ENCODE measurements at regions not wholly inside any gene's neighbourhood (a gene's known extent, or its start where the extent isn't known, plus 50 kb on each side); places are given as distances from the start of the nearest gene placed in this dataset.

DNA sequence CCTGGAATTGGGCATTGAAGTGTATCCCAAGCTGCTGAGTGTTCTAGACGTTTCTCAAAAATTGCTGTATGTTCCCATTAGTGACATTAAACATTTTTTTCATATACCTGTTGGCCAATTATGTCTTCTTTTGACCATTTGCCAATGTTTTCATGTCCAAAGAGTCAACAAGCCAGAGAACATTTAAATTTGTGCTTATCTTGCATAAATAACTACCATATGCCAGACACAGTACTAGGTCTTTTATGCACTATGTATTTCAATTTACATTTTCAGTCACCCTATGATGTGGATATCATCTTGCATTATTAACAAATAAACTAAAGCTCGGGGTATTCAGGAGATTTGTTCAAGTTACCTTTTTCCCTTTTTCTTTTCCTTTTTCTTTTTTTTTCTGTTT is 632.9 kb upstream of the C16orf82 start (continued):
- TF ChIP-seq, protein P1, sequence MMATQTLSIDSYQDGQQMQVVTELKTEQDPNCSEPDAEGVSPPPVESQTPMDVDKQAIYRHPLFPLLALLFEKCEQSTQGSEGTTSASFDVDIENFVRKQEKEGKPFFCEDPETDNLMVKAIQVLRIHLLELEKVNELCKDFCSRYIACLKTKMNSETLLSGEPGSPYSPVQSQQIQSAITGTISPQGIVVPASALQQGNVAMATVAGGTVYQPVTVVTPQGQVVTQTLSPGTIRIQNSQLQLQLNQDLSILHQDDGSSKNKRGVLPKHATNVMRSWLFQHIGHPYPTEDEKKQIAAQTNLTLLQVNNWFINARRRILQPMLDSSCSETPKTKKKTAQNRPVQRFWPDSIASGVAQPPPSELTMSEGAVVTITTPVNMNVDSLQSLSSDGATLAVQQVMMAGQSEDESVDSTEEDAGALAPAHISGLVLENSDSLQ (IDR thresholded peaks at IDR 0.05) = no peak
- TF ChIP-seq YY1 (IDR thresholded peaks at IDR 0.05; ENCODE audit: low read depth, low read length) (no peak), MLLT1 (IDR thresholded peaks at IDR 0.05) (no peak), CEBPB (IDR thresholded peaks at IDR 0.05; ENCODE audit: borderline replicate concordance in 1 of 2, low read depth in 2 of 2, low read length in 2 of 2) (no peak)

DNA sequence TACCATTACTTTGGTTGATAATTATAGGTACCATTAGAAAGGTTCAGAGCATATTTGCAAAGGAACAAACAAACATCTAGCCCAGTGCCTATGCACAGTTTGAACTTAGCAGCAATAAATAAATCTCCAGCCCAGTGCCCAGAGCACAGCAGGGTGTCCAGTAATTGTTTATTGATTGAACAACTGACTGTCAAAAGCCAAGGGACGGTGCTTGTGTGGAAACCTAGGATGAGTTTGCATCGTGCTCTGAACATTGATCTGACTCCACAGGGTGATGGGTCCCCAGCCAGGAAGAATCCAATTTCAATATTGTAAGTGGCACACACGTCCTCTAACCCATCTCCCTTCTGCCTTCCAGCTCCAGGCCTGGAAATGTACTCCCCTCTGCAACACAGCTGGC is 625.5 kb upstream of the C16orf82 start:
- FAIRE-seq (no peak), ATAC-seq (no peak), DNase-seq (ENCODE audit: low read depth, low spot score) (no peak)
- ChIA-PET POLR2A (no interaction called here), RAD21 (ENCODE audit: unreplicated experiment) (no interaction called here), CTCF (no interaction called here), SMC1A (ENCODE audit: uncharacterized antibody, unreplicated experiment) (no interaction called here)
- 0% methylated on average over 3 of the region's 3 CpGs for WGBS (ENCODE audit: insufficient coverage, insufficient replicate concordance, low lambda C conversion rate, missing lambda C conversion rate)
- Histone ChIP-seq H3K79me2 (ENCODE audit: control insufficient read depth, insufficient read depth, low read length) (no peaks in the 10 kb centered on the region), H3K4me1 (ENCODE audit: control insufficient read depth, insufficient read depth, low read length) (no peaks in the 10 kb centered on the region), H3K27me3 (replicated peaks in 1 of 2; ENCODE audit: control insufficient read depth in 2 of 2, insufficient read depth in 2 of 2, low read length in 1 of 2) (no peaks in the 10 kb centered on the region), H3K36me3 (ENCODE audit: control insufficient read depth in 2 of 2, insufficient read depth in 2 of 2, low read length in 1 of 2) (no peaks in the 10 kb centered on the region), H3K4me2 (ENCODE audit: control insufficient read depth, insufficient read depth) (no peak overlapping the region), H3K27ac (ENCODE audit: control insufficient read depth, insufficient read depth) (no peak overlapping the region), H3K9ac (ENCODE audit: control insufficient read depth, insufficient read depth, low read length) (no peak overlapping the region), H3K4me3 (no peak overlapping the region), H3K9me3 (replicated peaks; ENCODE audit: control insufficient read depth, insufficient read depth, low read length) (no peaks in the 10 kb centered on the region), H4K20me1 (ENCODE audit: control insufficient read depth, insufficient read depth) (no peaks in the 10 kb centered on the region), H2AFZ (ENCODE audit: control insufficient read depth, low read depth, low read length) (no peak overlapping the region)
- in situ Hi-C loops (cut with MboI) (no loop called here), intact Hi-C loops (cut with micrococcal nuclease; ENCODE audit: unreplicated experiment) (no loop called here)
- BruUV-seq (replicated peaks) = no TSS peak
- TF ChIP-seq EP300 (IDR thresholded peaks at IDR 0.05; ENCODE audit: borderline replicate concordance in 1 of 2, control insufficient read depth in 1 of 2, low read depth in 2 of 2, low read length in 2 of 2) = no peak
- TF ChIP-seq, protein P2, sequence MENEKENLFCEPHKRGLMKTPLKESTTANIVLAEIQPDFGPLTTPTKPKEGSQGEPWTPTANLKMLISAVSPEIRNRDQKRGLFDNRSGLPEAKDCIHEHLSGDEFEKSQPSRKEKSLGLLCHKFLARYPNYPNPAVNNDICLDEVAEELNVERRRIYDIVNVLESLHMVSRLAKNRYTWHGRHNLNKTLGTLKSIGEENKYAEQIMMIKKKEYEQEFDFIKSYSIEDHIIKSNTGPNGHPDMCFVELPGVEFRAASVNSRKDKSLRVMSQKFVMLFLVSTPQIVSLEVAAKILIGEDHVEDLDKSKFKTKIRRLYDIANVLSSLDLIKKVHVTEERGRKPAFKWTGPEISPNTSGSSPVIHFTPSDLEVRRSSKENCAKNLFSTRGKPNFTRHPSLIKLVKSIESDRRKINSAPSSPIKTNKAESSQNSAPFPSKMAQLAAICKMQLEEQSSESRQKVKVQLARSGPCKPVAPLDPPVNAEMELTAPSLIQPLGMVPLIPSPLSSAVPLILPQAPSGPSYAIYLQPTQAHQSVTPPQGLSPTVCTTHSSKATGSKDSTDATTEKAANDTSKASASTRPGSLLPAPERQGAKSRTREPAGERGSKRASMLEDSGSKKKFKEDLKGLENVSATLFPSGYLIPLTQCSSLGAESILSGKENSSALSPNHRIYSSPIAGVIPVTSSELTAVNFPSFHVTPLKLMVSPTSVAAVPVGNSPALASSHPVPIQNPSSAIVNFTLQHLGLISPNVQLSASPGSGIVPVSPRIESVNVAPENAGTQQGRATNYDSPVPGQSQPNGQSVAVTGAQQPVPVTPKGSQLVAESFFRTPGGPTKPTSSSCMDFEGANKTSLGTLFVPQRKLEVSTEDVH (IDR thresholded peaks at IDR 0.05; ENCODE audit: low read depth, partially characterized antibody) = no peak
- TF ChIP-seq KAT2A (conservative IDR thresholded peaks at IDR 0.05; ENCODE audit: control insufficient read depth, low read depth, low read length) = no peak
- no peak for TF ChIP-seq TAF1 (IDR thresholded peaks at IDR 0.05; ENCODE audit: borderline replicate concordance, low read depth, low read length)
- TF ChIP-seq RAD21 (IDR thresholded peaks at IDR 0.05; ENCODE audit: insufficient read depth, low read depth, low read length) = no peak
- TF ChIP-seq, protein P3, sequence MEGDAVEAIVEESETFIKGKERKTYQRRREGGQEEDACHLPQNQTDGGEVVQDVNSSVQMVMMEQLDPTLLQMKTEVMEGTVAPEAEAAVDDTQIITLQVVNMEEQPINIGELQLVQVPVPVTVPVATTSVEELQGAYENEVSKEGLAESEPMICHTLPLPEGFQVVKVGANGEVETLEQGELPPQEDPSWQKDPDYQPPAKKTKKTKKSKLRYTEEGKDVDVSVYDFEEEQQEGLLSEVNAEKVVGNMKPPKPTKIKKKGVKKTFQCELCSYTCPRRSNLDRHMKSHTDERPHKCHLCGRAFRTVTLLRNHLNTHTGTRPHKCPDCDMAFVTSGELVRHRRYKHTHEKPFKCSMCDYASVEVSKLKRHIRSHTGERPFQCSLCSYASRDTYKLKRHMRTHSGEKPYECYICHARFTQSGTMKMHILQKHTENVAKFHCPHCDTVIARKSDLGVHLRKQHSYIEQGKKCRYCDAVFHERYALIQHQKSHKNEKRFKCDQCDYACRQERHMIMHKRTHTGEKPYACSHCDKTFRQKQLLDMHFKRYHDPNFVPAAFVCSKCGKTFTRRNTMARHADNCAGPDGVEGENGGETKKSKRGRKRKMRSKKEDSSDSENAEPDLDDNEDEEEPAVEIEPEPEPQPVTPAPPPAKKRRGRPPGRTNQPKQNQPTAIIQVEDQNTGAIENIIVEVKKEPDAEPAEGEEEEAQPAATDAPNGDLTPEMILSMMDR (IDR thresholded peaks at IDR 0.05 in 2 of 3, conservative IDR thresholded peaks at IDR 0.05 in 1 of 3; ENCODE audit: control insufficient read depth in 2 of 3, extremely low read depth in 1 of 3, insufficient read depth in 1 of 3, low read depth in 3 of 3, low read length in 3 of 3) = no peak
- TF ChIP-seq HDAC2 (IDR thresholded peaks at IDR 0.05) = no peak
- TF ChIP-seq CHD2 (IDR thresholded peaks at IDR 0.05; ENCODE audit: borderline replicate concordance, low read depth, low read length) = no peak

All from GM12878 (cell line).